HL-60 (cell line): ENCODE measurements at regions not wholly inside any gene's neighbourhood (a gene's known extent, or its start where the extent isn't known, plus 50 kb on each side); places are given as distances from the start of the nearest gene placed in this dataset.

ENCODE experiments used
- POLR2AphosphoS5 ChIP-seq: IDR thresholded peaks from 2 replicates; pipeline ENCODE4 v1.6.1; 2012; ENCODE audit warnings: low read depth
- SPI1 ChIP-seq: IDR thresholded peaks from 2 replicates; pipeline ENCODE4 v1.6.1; 2012; ENCODE audit warnings: low read depth, mild to moderate bottlenecking, borderline replicate concordance
- TF ChIP-seq, protein P1 (sequence below): IDR thresholded peaks from one replicate; pipeline ENCODE4 v1.5.1; 2011; ENCODE audit warnings: low read length, control low read depth, inconsistent platforms; ENCODE audit not compliant: insufficient read depth

DNA sequence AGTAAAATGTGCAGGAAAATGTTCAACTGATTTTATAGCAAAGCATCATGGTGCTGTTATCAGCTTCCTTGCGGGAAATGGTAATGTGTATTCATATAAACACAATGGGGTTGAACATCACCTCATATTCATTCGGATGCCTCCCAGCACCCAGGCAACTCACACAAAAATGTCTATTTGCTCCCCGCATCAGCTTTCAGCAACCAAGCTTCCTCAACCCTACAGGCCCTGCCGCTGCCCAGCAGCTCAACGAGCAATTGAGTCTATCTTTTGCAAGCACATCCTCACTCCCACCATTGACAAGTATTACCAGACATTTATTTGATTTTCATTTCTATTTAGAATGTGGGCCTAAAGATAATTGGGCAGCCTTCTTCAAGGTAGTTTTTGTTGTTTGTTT lies 2161.4 kb upstream of the PIK3C3 start:
- TF ChIP-seq, protein P1, sequence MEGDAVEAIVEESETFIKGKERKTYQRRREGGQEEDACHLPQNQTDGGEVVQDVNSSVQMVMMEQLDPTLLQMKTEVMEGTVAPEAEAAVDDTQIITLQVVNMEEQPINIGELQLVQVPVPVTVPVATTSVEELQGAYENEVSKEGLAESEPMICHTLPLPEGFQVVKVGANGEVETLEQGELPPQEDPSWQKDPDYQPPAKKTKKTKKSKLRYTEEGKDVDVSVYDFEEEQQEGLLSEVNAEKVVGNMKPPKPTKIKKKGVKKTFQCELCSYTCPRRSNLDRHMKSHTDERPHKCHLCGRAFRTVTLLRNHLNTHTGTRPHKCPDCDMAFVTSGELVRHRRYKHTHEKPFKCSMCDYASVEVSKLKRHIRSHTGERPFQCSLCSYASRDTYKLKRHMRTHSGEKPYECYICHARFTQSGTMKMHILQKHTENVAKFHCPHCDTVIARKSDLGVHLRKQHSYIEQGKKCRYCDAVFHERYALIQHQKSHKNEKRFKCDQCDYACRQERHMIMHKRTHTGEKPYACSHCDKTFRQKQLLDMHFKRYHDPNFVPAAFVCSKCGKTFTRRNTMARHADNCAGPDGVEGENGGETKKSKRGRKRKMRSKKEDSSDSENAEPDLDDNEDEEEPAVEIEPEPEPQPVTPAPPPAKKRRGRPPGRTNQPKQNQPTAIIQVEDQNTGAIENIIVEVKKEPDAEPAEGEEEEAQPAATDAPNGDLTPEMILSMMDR: no peak
- no peak for TF ChIP-seq POLR2AphosphoS5
- TF ChIP-seq SPI1: no peak
